Smooth muscle cell (in vitro differentiated cells): ENCODE measurements at regions not wholly inside any gene's neighbourhood (a gene's known extent, or its start where the extent isn't known, plus 50 kb on each side); places are given as distances from the start of the nearest gene placed in this dataset.
"Not testable (repeated sequence)": the region's sequence is repeated elsewhere in the genome, so short reads cannot be mapped to it uniquely, and the experiment has no call there.

Source experiments
- DNase-seq: peaks from one replicate; lab custom pipeline; 2025; ENCODE audit not compliant: unreplicated experiment; lab: John Stamatoyannopoulos, UW
- H2AFZ ChIP-seq: fragments of 200-600 bp; sonication (generic); 2 replicates; pipeline ENCODE4 v1.6.0; 2016; ENCODE audit warnings: antibody characterized with exemption, low read depth, mild to moderate bottlenecking
- H3F3A ChIP-seq: fragments of 200-600 bp; sonication (generic); 2 replicates; pipeline ENCODE4 v1.6.0; 2017; ENCODE audit warnings: antibody characterized with exemption, low read depth
- H3K27ac ChIP-seq: fragments of 200-600 bp; sonication (generic); 2 replicates; pipeline ENCODE4 v1.5.1; 2016; ENCODE audit warnings: low read depth, mild to moderate bottlenecking
- H3K27me3 ChIP-seq: fragments of 200-600 bp; sonication (generic); 2 replicates; pipeline ENCODE4 v1.6.1; 2016; ENCODE audit warnings: low read depth, mild to moderate bottlenecking
- H3K36me3 ChIP-seq: fragments of 200-600 bp; sonication (generic); 2 replicates; pipeline ENCODE4 v1.5.1; 2016; ENCODE audit warnings: low read depth
- H3K4me1 ChIP-seq: fragments of 200-600 bp; sonication (generic); 2 replicates; pipeline ENCODE4 v1.5.1; 2016; ENCODE audit warnings: low read depth
- H3K4me2 ChIP-seq: fragments of 200-600 bp; sonication (generic); 2 replicates; pipeline ENCODE4 v1.6.0; 2016; ENCODE audit warnings: mild to moderate bottlenecking
- H3K4me3 ChIP-seq: fragments of 200-600 bp; sonication (generic); 2 replicates; pipeline ENCODE4 v1.5.1; 2016; ENCODE audit warnings: mild to moderate bottlenecking
- H3K79me2 ChIP-seq: fragments of 200-600 bp; sonication (generic); 2 replicates; pipeline ENCODE4 v1.6.0; 2016; ENCODE audit warnings: low read depth, mild to moderate bottlenecking
- H3K9ac ChIP-seq: fragments of 200-600 bp; sonication (generic); 2 replicates; pipeline ENCODE4 v1.6.0; 2016; ENCODE audit warnings: low read depth
- H3K9me3 ChIP-seq: fragments of 200-600 bp; sonication (generic); replicated peaks from 2 replicates; pipeline ENCODE4 v1.5.1; 2016; ENCODE audit warnings: low read depth
- H4K20me1 ChIP-seq: fragments of 200-600 bp; sonication (generic); 2 replicates; pipeline ENCODE4 v1.6.0; 2016; ENCODE audit warnings: low read depth
- CTCF ChIP-seq: fragments of 200-600 bp; sonication (generic); IDR thresholded peaks from 2 replicates; pipeline ENCODE4 v1.5.1; 2017; ENCODE audit warnings: borderline replicate concordance, mild to moderate bottlenecking, antibody characterized with exemption; ENCODE audit not compliant: insufficient read depth, poor library complexity, severe bottlenecking
- WGBS: methylation state at CpG from one replicate; pipeline ENCODE4 v1.1.7; 2016; ENCODE audit warnings: low lambda C conversion rate; 5-methylcytosine and 5-hydroxymethylcytosine counted together

DNA sequence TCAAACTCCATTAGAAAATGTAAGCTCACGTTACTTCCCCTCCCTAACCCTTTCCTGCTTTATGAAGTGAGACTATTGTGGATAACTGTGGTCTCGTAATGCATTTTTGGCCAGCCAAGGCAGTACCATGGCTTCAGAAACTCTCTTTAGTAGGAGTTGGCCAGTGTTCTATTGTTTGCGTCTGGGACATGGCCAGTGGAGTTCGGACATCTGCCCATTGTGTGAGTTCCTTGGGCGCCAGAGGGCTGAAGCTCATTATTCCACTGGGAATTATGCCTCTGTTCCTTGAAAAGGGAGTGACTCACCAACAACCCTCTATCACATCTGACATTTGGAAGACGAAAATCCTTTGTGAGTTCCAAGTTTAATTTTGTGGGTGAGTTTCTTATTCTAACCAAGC, 319.5 kb upstream of the SOX9 start:
- Histone ChIP-seq H3K4me2 (no peak overlapping the region), H3K27me3 (no peaks in the 10 kb centered on the region), H4K20me1 (no peaks in the 10 kb centered on the region), H3K36me3 (no peaks in the 10 kb centered on the region), H3K79me2 (no peaks in the 10 kb centered on the region), H3K9me3 (no peaks in the 10 kb centered on the region), H3F3A (no peaks in the 10 kb centered on the region), H3K4me3 (no peak overlapping the region), H3K4me1 (no peaks in the 10 kb centered on the region), H3K9ac (no peak overlapping the region), H2AFZ (no peak overlapping the region), H3K27ac (no peak overlapping the region)
- DNase-seq, result no peak
- TF ChIP-seq CTCF, result no peak
- 87% methylated on average over 6 of the region's 6 CpGs for WGBS

DNA sequence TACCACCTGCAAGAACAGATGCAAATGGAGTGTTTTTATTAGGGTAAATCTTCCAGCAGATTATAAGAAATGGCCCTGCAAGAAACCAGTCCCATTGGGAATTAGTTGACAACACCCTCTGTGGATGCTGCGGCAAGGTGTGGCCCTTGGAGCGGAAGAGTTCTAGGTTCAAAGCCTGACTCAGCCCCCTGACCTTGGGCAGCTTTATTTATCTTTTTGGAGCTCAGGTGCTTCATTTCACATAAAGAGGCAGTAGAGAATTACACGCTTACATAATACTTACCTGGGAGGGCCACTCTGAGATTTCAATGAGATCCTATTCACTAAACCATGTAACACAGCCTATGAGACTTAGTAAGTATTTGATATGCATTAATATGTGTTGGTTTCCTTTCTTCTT, 318.2 kb upstream of the SOX9 start:
- Histone ChIP-seq H3K4me1 (no peaks in the 10 kb centered on the region), H3K4me2 (no peak overlapping the region), H4K20me1 (no peaks in the 10 kb centered on the region), H3K36me3 (no peaks in the 10 kb centered on the region), H3K27me3 (no peaks in the 10 kb centered on the region), H3K9me3 (no peaks in the 10 kb centered on the region), H2AFZ (no peak overlapping the region), H3K27ac (no peak overlapping the region), H3F3A (no peaks in the 10 kb centered on the region), H3K79me2 (no peaks in the 10 kb centered on the region), H3K9ac (no peak overlapping the region), H3K4me3 (no peak overlapping the region)
- no peak for DNase-seq
- TF ChIP-seq CTCF, result no peak
- 98% methylated on average over 3 of the region's 3 CpGs for WGBS

DNA sequence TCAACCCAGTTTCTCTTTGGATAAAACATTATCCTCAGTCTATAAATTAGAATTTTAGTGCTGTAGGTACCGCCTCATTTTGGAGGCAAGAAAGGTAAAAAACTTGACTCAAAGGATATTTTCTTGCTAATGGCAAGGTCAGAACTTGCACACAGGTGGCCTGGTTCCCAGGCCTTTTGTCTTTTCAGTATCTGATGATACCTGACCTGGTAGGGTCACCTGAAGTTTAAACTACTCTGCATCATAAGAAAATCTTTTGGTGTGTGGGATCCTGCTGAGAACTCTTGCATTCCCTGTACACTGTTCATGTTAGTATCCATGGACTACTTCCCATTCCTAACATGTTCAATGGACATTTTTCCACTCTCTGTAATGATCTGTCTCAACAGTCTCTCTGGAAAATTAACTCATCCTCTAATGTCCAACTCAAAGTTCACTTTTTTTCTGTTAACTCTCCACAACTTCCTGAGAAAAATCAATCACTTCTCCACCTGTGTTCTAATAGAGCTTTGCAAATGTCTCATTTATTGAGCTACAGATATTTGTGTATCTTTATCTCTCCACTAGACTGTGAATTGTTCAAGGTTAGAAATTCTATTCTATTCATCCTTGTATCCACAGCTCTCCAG, 317.1 kb upstream of the SOX9 start:
- Histone ChIP-seq H3K79me2 (no peaks in the 10 kb centered on the region), H3K4me2 (no peak overlapping the region), H3F3A (no peaks in the 10 kb centered on the region), H3K4me1 (no peaks in the 10 kb centered on the region), H3K36me3 (no peaks in the 10 kb centered on the region), H3K27ac (no peak overlapping the region), H3K9me3 (no peaks in the 10 kb centered on the region), H3K9ac (no peak overlapping the region), H3K27me3 (no peaks in the 10 kb centered on the region), H2AFZ (no peak overlapping the region), H3K4me3 (no peak overlapping the region), H4K20me1 (no peaks in the 10 kb centered on the region)
- TF ChIP-seq CTCF, result no peak
- no peak for DNase-seq
- 100% methylated on average over 1 of the region's 1 CpG for WGBS

DNA sequence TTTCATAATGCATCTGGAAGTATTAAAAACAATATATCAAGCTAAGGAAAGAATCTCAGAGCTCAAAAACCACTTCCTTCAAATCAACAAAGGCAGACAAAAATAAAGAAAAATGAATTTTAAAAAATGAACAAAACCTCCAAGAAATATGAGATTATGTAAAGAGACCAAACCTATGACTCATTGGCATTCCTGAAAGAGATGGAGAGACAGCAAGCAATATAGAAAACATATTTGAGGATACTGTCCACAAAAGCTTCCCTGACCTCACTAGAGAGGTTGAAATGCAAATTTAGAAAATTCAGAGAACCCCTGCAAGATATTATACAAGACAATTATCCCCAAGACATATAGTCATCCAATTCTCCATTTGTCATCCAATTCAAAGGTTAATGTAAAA, 311.3 kb upstream of the SOX9 start:
- Histone ChIP-seq H3K9me3 (no peaks in the 10 kb centered on the region), H3K4me2 (no peak overlapping the region), H3K4me3 (no peak overlapping the region), H3K4me1 (no peaks in the 10 kb centered on the region), H3K9ac (no peak overlapping the region), H4K20me1 (no peaks in the 10 kb centered on the region), H3K27me3 (no peaks in the 10 kb centered on the region), H3F3A (no peaks in the 10 kb centered on the region), H2AFZ (no peak overlapping the region), H3K36me3 (no peaks in the 10 kb centered on the region), H3K27ac (no peak overlapping the region), H3K79me2 (no peaks in the 10 kb centered on the region)
- TF ChIP-seq CTCF, result no peak
- DNase-seq, result no peak

- not testable (repeated sequence) for H3K27ac ChIP-seq
These were observed 307.0 kb upstream of the SOX9 start for GRCh38 chr17:71813861-71814260.

More at GRCh38 chr17:71813861-71814260, 307.0 kb upstream of the SOX9 start:
- H3K4me1 ChIP-seq, H4K20me1 ChIP-seq, H3K9ac ChIP-seq, DNase-seq, H2AFZ ChIP-seq, H3K4me3 ChIP-seq, H3K27me3 ChIP-seq, H3F3A ChIP-seq, H3K36me3 ChIP-seq, H3K4me2 ChIP-seq, H3K79me2 ChIP-seq, H3K9me3 ChIP-seq: not testable (repeated sequence)
